Stomach (tissue), 8 donors: ENCODE measurements at regions not wholly inside any gene's neighbourhood (a gene's known extent, or its start where the extent isn't known, plus 50 kb on each side); places are given as distances from the start of the nearest gene placed in this dataset.
"Not testable (repeated sequence)": the region's sequence is repeated elsewhere in the genome, so short reads cannot be mapped to it uniquely, and the experiment has no call there.

Source experiments
- DNase-seq, 2 donors: peaks; one replicate each; pipeline versions ENCODE4 v3.0.0 to v3.0.0-alpha.2; 2013 to 2019
- H3K27ac ChIP-seq, 5 donors: fragments of 200-600 bp in 4 of 5; sonication (generic) in 4 of 5; one replicate each; pipeline ENCODE4 v1.5.1; 2013 to 2019; ENCODE audit warnings: mild to moderate bottlenecking in 1 of 5, moderate library complexity in 1 of 5
- H3K27me3 ChIP-seq, 3 donors: fragments of 200-600 bp; sonication (generic); one replicate each; pipeline ENCODE4 v1.5.1; 2017 to 2019; ENCODE audit warnings: mixed run types in 1 of 3
- H3K36me3 ChIP-seq, 4 donors: fragments of 200-600 bp; sonication (generic); 1 replicate in 3 of 4; 2 replicates in 1 of 4; pipeline ENCODE4 v1.5.1; 2016 to 2019
- H3K4me1 ChIP-seq, 4 donors: fragments of 200-600 bp; sonication (generic); one replicate each; pipeline ENCODE4 v1.5.1; 2016 to 2019
- H3K4me3 ChIP-seq, 4 donors: fragments of 200-600 bp; sonication (generic) in 3 of 4; one replicate each; pipeline ENCODE4 v1.5.1; 2016 to 2019; ENCODE audit warnings: mild to moderate bottlenecking in 1 of 4
- H3K9me3 ChIP-seq, 4 donors: fragments of 200-600 bp; sonication (generic); one replicate each; pipeline ENCODE4 v1.5.1; 2016 to 2019
- EP300 ChIP-seq: sonication (generic); formaldehyde crosslinking; IDR thresholded peaks from one replicate; pipeline ENCODE4 v1.6.1; 2017; ENCODE audit warnings: antibody characterized with exemption
- POLR2A ChIP-seq, 4 donors: fragments of 450-650 bp; IDR thresholded peaks; one replicate each; pipeline ENCODE4 v1.6.1; 2016; ENCODE audit warnings: antibody characterized with exemption in 4 of 4, control low read depth in 2 of 4, mild to moderate bottlenecking in 1 of 4, moderate library complexity in 1 of 4
- POLR2AphosphoS5 ChIP-seq, 3 donors: sonication (generic); formaldehyde crosslinking; IDR thresholded peaks; one replicate each; pipeline ENCODE4 v1.6.1; 2016; ENCODE audit warnings: antibody characterized with exemption in 3 of 3
- WGBS, 5 donors: extraction: QIAGEN DNeasy Blood & Tissue Kit in 3 of 5; methylation state at CpG; one replicate each; pipeline versions ENCODE4 v1.1.5 to v1.1.7; 2013 to 2018; 5-methylcytosine and 5-hydroxymethylcytosine counted together
- intact Hi-C: fragments of 100-400 bp; cut with DNase I; formaldehyde crosslinking; loops from one replicate; pipeline ENCODE4 v1.15.1; 2023; ENCODE audit warnings: low total_unique reads
- TF ChIP-seq, protein P1 (sequence below), 7 experiments: fragments of 450-650 bp in 4 of 7; fragments of 200-600 bp in 3 of 7; sonication (generic) in 3 of 7; IDR thresholded peaks; one replicate each; pipeline ENCODE4 v1.5.1; 2016 to 2019; ENCODE audit warnings: antibody characterized with exemption in 7 of 7, control low read depth in 2 of 7, mild to moderate bottlenecking in 1 of 7
- donor health status: healthy with polysubstance abuse.
- donor health status: Bipolar disorder and iron deficiency.
- donor health status: healthy.

DNA sequence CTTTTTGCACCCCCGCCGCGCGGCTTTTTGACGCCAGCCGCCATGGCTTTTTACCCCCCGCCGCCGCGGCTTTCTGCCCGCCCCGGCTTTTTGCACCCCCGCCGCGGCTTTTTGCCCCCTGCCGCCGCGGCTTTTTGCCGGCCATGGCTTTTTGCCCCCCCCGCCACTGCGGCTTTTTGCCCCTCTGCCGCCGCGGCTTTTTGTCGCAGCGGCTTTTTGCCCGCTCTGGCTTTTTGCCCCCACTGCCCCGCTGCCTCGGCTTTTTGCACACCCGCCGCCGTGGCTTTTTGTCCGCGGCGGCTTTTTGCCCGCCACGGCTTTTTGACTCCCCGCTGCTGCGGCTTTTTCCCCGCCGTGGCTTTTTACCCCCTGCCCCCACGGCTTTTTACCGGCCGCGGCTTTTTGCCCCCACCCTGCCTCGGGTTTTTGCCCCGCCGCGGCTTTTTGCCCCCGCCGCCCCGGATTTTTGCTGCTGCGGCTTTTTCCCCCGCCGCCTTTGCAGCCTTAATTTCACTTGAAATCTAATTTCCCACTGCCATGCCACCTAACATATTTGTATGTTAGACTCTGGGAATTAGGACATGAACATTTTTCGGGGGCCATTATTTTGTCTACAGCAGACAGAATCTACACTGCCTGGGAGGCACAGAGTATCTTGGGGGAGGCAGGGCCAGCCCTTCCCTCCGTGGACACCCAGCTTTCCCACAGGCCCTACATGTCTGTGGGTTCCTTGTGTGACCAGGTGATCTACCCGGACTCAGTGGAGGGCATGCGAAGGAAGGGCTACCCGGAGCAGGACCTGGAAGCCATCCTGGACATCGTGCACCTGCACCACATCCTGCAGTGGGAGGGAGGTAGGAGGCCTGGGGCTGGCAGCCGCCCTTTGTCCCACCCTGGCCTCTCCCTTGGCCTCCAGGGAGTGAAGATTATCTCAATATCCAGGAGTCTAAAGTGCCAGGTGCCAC is 3031.0 kb upstream of the TEKT4 start:
- peaks cover 5 to 10% (median 6%) of the 10 kb centered on the region in 4 donors for H3K4me1 ChIP-seq
- H3K27ac ChIP-seq = no peak overlapping the region
- peaks cover 0 to 58% (median 18%) of the 10 kb centered on the region in 3 donors for H3K27me3 ChIP-seq
- H3K4me3 ChIP-seq = peak overlapping the region; percentile 14 to 38 (median 26)
- no peaks in the 10 kb centered on the region for H3K9me3 ChIP-seq
- no peak for DNase-seq
- intact Hi-C loops = no loop called here
- TF ChIP-seq, protein P1, sequence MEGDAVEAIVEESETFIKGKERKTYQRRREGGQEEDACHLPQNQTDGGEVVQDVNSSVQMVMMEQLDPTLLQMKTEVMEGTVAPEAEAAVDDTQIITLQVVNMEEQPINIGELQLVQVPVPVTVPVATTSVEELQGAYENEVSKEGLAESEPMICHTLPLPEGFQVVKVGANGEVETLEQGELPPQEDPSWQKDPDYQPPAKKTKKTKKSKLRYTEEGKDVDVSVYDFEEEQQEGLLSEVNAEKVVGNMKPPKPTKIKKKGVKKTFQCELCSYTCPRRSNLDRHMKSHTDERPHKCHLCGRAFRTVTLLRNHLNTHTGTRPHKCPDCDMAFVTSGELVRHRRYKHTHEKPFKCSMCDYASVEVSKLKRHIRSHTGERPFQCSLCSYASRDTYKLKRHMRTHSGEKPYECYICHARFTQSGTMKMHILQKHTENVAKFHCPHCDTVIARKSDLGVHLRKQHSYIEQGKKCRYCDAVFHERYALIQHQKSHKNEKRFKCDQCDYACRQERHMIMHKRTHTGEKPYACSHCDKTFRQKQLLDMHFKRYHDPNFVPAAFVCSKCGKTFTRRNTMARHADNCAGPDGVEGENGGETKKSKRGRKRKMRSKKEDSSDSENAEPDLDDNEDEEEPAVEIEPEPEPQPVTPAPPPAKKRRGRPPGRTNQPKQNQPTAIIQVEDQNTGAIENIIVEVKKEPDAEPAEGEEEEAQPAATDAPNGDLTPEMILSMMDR (IDR thresholded peaks at IDR 0.05) = no peak
- no peak for TF ChIP-seq POLR2AphosphoS5 (IDR thresholded peaks at IDR 0.05)
- no peak for TF ChIP-seq POLR2A (IDR thresholded peaks at IDR 0.05)
- TF ChIP-seq EP300 = no peak
- 11 to 21% (median 18%) methylated on average over 54 to 62 of the region's 62 CpGs for WGBS, 5 donors
- no peaks in the 10 kb centered on the region for H3K36me3 ChIP-seq

DNA sequence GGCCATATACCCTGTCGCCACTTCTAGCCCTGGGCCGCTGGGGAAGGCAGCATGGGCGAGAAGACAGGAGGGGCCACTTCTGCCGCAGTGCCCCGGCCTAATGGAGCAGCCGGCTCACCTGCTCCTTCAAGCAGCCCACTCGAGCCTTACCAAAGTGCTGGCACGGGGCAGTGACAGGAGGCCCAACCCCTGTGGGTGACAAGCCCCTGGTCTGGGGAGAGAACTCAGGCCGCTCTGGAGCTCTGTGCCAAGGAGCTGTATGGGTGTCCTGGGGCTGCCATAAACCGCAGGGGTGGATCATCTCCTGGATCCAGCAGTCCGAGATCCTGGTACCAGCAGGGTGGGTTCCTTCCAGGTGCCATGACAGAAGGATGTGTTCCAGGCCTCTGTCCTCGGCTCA is 3029.0 kb upstream of the TEKT4 start:
- intact Hi-C loops, H3K27ac ChIP-seq, H3K4me3 ChIP-seq, H3K36me3 ChIP-seq, H3K9me3 ChIP-seq, DNase-seq: not testable (repeated sequence)
- WGBS, 5 donors = 89 to 94% (median 91%) methylated on average over 8 to 12 of the region's 12 CpGs
- H3K27me3 ChIP-seq = peaks cover 0 to 59% (median 18%) of the 10 kb centered on the region in 3 donors
- peaks cover 5 to 10% (median 6%) of the 10 kb centered on the region in 4 donors for H3K4me1 ChIP-seq

DNA sequence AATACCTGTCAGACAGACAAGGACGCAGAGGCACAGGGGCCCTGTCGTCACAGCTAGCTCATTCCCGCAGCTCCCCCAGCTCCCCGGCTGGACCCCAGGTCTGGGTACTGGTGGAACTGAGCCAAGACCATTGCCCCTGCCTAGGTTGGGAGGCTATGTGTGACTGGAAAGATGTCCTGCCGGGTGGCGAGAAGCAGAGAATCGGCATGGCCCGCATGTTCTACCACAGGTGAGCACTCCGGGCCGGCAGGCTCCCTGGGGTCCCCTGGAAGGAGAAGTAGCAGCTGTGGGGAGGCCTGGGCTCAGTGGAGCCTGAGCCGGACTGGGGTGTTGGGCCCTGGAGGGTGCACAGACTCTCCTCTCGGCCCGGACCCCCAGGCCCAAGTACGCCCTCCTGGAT is 3028.3 kb upstream of the TEKT4 start:
- H3K4me3 ChIP-seq, DNase-seq, intact Hi-C loops, H3K27ac ChIP-seq, H3K36me3 ChIP-seq, H3K9me3 ChIP-seq: not testable (repeated sequence)
- Histone ChIP-seq H3K27me3 (peaks cover 0 to 59% (median 18%) of the 10 kb centered on the region in 3 donors), H3K4me1 (peaks cover 5 to 10% (median 6%) of the 10 kb centered on the region in 4 donors)
- 86 to 96% (median 93%) methylated on average over 14 of the region's 14 CpGs for WGBS, 5 donors

DNA sequence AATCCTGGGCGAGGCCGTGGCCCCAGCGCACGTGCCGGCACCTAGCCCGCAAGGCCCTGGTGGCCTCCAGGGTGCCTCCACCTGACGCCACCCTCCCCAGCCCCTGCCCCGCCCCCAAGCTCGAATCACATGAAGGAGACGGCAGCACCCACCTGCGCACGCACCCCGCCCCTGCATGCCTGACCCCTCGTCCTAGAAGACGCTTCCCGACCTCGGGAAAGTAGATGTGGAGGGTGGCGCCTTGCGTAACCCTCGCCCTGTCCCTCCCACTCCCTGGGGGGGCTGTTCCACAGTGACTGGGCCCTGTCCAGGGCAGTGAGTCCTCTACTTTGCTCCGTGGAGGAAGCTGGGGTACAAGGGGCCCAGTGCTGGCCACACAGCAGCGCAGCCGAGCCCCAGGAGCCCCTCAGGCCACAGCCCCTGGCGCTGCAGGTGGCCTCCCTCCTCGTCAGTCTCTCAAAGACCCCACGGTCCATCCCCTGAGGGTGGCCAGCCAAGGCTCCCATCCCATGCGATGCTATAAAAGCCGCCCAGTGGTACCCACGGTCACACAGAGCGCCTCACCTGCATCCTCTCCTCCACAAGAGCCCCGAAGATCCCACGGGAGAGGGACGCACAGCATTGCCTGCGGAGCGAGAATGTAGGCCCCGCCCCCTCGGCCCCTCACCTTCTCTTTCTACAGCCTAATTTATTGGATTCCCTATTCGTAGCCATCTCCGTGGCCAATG is 3027.3 kb upstream of the TEKT4 start:
- DNase-seq, intact Hi-C loops, H3K27ac ChIP-seq, H3K4me3 ChIP-seq, H3K36me3 ChIP-seq, H3K9me3 ChIP-seq: not testable (repeated sequence)
- peaks cover 5 to 10% (median 6%) of the 10 kb centered on the region in 4 donors for H3K4me1 ChIP-seq
- WGBS, 5 donors = 81 to 87% (median 86%) methylated on average over 18 to 39 of the region's 39 CpGs
- H3K27me3 ChIP-seq = peaks cover 0 to 59% (median 18%) of the 10 kb centered on the region in 3 donors

DNA sequence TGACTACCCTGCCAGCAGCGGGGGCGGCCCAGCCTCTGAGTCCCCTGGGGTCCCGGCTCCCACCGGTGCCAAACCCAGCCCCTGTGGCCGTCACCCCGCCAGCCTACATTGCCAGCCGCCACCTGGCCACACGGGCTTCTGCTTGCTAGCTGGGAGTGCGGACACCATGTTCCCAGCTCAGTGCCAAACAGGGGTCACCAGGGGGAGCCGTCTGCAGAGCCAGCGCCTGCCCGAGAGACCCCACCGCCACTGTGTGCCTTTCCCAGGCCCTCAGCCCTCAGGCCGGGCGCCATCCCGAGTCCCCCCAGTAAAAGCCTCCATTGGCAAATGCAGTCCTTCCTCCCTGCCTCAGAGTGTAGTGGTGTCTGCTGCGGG is 3026.8 kb upstream of the TEKT4 start:
- intact Hi-C loops, H3K4me3 ChIP-seq, H3K36me3 ChIP-seq, H3K9me3 ChIP-seq, DNase-seq, H3K27ac ChIP-seq: not testable (repeated sequence)
- 84 to 87% (median 86%) methylated on average over 9 to 17 of the region's 17 CpGs for WGBS, 5 donors
- H3K4me1 ChIP-seq = peaks cover 5 to 10% (median 6%) of the 10 kb centered on the region in 4 donors
- peaks cover 0 to 59% (median 18%) of the 10 kb centered on the region in 3 donors for H3K27me3 ChIP-seq

DNA sequence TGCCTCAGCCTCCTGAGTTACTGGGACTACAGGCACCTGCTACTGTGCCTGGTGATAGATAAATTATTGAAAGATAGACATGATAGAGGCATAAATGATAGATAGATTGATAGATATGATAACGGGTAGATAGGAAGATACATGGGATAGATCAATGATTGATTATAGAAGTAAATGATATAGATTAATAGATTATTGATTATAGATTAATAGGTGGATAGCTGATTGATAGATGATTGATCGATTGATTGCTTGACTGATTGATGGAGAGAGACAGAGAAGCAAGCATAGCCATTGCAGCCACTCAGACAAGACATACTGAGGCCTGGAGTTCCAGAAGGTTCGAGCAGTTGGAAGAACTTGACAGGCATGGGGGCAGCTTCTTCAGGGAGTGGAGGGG is 3024.8 kb upstream of the TEKT4 start:
- H3K4me1 ChIP-seq, H3K4me3 ChIP-seq, H3K9me3 ChIP-seq, intact Hi-C loops, DNase-seq, H3K36me3 ChIP-seq, H3K27ac ChIP-seq: not testable (repeated sequence)
- 70 to 85% (median 80%) methylated on average over 3 of the region's 3 CpGs for WGBS, 5 donors
- H3K27me3 ChIP-seq = peaks cover 0 to 39% (median 0%) of the 10 kb centered on the region in 3 donors

DNA sequence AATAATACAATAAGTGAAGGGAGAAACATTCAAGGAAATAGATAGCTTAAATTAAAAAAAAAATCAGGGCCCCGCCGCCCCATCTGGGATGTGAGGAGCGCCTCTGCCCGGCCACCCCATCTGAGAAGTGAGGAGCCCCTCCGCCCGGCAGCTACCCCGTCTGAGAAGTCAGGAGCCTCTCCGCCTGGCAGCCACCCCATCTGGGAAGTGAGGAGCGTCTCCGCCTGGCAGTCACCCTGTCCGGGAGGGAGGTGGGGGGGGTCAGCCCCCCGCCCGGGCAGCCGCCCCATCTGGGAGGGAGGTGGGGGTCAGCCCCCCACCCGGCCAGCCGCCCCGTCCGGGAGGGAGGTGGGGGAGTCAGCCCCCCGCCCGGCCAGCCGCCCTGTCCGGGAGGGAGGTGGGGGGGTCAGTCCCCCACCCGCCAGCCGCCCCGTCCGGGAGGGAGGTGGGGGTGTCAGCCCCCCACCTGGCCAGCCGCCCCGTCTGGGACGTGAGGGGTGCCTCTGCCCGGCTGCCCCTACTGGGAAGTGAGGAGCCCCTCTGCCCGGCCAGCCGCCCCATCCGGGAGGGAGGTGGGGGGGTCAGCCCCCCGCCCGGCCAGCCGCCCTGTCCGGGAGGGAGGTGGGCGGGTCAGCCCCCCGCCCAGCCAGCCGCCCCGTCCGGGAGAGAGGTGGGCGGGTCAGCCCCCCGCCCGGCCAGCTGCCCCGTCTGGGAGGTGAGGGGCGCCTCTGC is 3019.4 kb upstream of the TEKT4 start:
- H3K36me3 ChIP-seq, H3K27ac ChIP-seq, DNase-seq, H3K4me3 ChIP-seq, H3K9me3 ChIP-seq, H3K27me3 ChIP-seq, intact Hi-C loops, H3K4me1 ChIP-seq: not testable (repeated sequence)
- 94 to 98% (median 96%) methylated on average over 6 to 42 of the region's 47 CpGs for WGBS, 5 donors

DNA sequence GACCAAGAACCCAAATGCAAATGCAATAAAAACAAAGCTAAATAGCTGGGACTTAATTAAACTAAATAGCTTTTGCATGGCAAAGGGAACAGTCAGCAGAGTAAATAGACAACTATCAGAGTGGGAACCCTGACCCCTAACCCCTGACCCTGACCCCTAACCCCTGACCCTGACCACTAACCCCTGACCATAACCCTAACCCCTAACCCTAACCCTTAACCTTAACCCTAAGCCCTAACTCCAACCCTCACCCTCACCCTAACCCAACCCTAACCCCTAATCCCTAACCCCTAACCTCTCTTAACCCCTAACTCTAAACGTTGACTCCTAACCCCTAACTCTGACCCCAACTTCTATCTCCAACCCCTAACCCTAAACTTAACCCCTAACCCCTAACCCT is 3014.3 kb upstream of the TEKT4 start:
- H3K36me3 ChIP-seq, H3K27ac ChIP-seq, DNase-seq, H3K4me1 ChIP-seq, H3K9me3 ChIP-seq, H3K4me3 ChIP-seq, H3K27me3 ChIP-seq, intact Hi-C loops: not testable (repeated sequence)
- 26 to 35% (median 30%) methylated on average over 1 of the region's 1 CpG for WGBS, 5 donors

DNA sequence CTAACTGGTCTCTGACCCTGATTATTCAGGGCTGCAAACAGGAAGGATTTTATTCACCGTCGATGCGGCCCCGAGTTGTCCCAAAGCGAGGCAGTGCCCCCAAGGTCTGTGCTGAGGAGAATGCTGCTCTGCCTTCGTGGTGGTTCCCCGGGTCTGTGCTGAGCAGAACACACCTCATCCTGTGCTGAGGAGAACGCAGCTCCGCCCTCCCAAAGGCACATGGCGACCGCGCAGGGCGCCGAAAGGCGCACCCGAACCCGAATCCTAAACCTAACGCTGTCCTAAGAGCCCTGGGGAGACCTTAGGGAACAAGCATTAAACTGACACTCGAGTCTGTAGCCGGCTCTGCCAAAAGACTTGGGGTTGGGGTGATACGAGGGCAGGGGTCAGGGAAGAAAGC is 3013.5 kb upstream of the TEKT4 start:
- H3K36me3 ChIP-seq, intact Hi-C loops, H3K27ac ChIP-seq, DNase-seq, H3K27me3 ChIP-seq, H3K4me3 ChIP-seq, H3K9me3 ChIP-seq, H3K4me1 ChIP-seq: not testable (repeated sequence)
- WGBS, 5 donors = 75 to 84% (median 80%) methylated on average over 17 to 21 of the region's 21 CpGs

DNA sequence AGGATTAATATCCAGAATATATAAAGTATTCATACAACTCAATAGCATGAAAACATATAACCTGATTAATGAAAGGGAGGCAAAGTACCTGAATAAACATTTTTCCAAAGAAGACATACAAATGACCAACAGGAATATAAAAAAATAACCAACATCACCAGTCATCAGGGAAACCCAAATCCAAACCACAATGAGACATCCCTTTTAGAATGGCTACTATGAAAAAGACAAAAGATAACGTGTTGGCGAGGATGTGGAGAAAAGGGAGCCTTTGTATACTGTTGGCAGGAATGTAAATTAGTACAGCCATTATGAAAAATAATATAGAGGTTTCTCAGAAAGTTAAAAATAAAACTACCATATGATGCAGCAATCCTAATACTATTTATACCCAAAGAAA is 2999.5 kb upstream of the TEKT4 start:
- WGBS, 5 donors = 46 to 78% (median 58%) methylated on average over 2 of the region's 2 CpGs

More for the DNA sequence above, 2999.5 kb upstream of the TEKT4 start:
- H3K27me3 ChIP-seq, H3K9me3 ChIP-seq, intact Hi-C loops, H3K36me3 ChIP-seq, H3K27ac ChIP-seq, DNase-seq, H3K4me1 ChIP-seq, H3K4me3 ChIP-seq: not testable (repeated sequence)
